ENCODE measurements at regions not wholly inside any gene's neighbourhood (a gene's known extent, or its start where the extent isn't known, plus 50 kb on each side); places are given as distances from the start of the nearest gene placed in this dataset.

DNA sequence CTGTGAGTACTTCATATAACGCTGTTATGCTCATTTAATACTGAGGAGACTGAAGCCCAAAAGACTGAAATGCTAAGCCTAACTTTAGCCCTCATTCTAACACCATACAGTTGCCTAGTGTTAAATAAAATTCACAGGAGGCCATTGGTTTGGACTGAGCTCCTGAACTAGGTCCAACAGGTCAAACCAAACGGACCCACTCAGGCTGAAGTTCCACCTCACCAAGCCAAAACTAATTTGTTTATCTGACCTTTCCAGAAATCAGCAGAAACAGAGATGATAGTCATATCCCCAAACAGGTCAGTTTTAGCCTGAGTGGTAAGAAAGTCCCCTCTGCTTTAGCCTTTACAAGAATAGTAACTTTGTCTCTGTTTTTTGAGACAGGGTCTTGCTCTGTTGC is 311.3 kb upstream of the ZP4 start:
- DNase-seq (ENCODE audit: low spot score, unreplicated experiment), result no peak
- H3K9me3 Mint-ChIP-seq (ENCODE audit: low read depth), result peaks cover 3% of the 10 kb centered on the region
- H3K27ac Mint-ChIP-seq, result no peak overlapping the region
- TF ChIP-seq CTCF (IDR thresholded peaks at IDR 0.05; ENCODE audit: unreplicated experiment), result no peak
- peaks cover 6% of the 10 kb centered on the region for H3K4me1 Mint-ChIP-seq (ENCODE audit: low read depth)
- no peaks in the 10 kb centered on the region for H3K27me3 Mint-ChIP-seq
- H3K4me3 Mint-ChIP-seq (ENCODE audit: low read depth), result no peak overlapping the region
- H3K36me3 Mint-ChIP-seq (ENCODE audit: insufficient read depth), result no peaks in the 10 kb centered on the region

GRCh38 chr1:238199325-238199724 is 308.6 kb upstream of the ZP4 start:
- Mint-ChIP-seq H3K27ac (no peak overlapping the region), H3K4me1 (ENCODE audit: low read depth) (peaks cover 6% of the 10 kb centered on the region), H3K27me3 (no peaks in the 10 kb centered on the region), H3K4me3 (ENCODE audit: low read depth) (no peak overlapping the region), H3K36me3 (ENCODE audit: insufficient read depth) (no peaks in the 10 kb centered on the region), H3K9me3 (ENCODE audit: low read depth) (no peaks in the 10 kb centered on the region)
- no peak for TF ChIP-seq CTCF (IDR thresholded peaks at IDR 0.05; ENCODE audit: unreplicated experiment)
- no peak for DNase-seq (ENCODE audit: low spot score, unreplicated experiment)

- Mint-ChIP-seq H3K4me3 (ENCODE audit: low read depth) (no peak overlapping the region), H3K27me3 (no peaks in the 10 kb centered on the region), H3K27ac (peak overlapping the region; percentile 59), H3K36me3 (ENCODE audit: insufficient read depth) (no peaks in the 10 kb centered on the region), H3K4me1 (ENCODE audit: low read depth) (peaks cover 6% of the 10 kb centered on the region), H3K9me3 (ENCODE audit: low read depth) (no peaks in the 10 kb centered on the region)
- DNase-seq (ENCODE audit: low spot score, unreplicated experiment), result no peak
- TF ChIP-seq CTCF (IDR thresholded peaks at IDR 0.05; ENCODE audit: unreplicated experiment), result no peak
Measured at GRCh38 chr1:238196516-238196915, 305.8 kb upstream of the ZP4 start.

DNA sequence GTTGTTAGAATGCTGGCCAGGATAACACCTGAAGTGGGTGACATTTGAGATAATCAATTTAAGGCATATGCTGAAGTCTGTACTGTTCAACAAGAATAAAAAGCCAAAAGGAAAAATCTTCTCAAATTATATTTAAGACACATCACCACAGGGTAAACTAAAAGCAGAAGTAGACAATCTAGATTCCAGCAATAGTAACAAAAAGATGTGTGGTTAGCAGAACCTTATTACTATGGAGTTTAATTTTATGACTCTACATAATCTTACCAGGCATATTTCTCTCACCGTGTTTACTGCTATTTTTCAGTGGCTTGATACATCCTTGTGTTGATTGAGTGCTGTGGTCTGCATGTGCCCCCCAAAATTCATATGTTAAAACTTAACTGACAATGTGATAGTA is 300.4 kb upstream of the ZP4 start:
- Mint-ChIP-seq H3K4me3 (ENCODE audit: low read depth) (no peak overlapping the region), H3K27me3 (no peaks in the 10 kb centered on the region), H3K27ac (no peak overlapping the region), H3K36me3 (ENCODE audit: insufficient read depth) (no peaks in the 10 kb centered on the region), H3K4me1 (ENCODE audit: low read depth) (no peaks in the 10 kb centered on the region), H3K9me3 (ENCODE audit: low read depth) (peaks cover 5% of the 10 kb centered on the region)
- DNase-seq (ENCODE audit: low spot score, unreplicated experiment), result no peak
- TF ChIP-seq CTCF (IDR thresholded peaks at IDR 0.05; ENCODE audit: unreplicated experiment), result no peak

DNA sequence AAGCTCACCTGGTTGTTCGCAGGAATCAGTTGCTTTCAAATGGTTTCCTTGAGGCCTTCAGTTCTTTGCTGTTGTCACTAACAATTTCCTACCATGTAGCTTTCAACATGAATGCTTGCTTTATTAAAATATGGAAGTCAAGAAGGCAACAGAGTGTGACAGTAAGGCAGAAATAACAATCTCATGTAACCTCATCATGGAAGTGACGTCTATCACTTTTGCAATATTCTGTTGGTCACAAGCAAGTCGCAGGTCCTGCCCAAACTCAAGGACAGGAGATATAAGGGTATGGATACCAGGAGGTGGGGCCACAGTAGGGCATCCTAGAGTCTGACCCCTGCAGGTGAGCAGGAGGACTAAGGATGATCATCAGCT is 296.8 kb upstream of the ZP4 start:
- no peak for TF ChIP-seq CTCF (IDR thresholded peaks at IDR 0.05; ENCODE audit: unreplicated experiment)
- Mint-ChIP-seq H3K4me3 (ENCODE audit: low read depth) (no peak overlapping the region), H3K4me1 (ENCODE audit: low read depth) (peaks cover 4% of the 10 kb centered on the region), H3K36me3 (ENCODE audit: insufficient read depth) (no peaks in the 10 kb centered on the region), H3K27me3 (no peaks in the 10 kb centered on the region), H3K27ac (no peak overlapping the region), H3K9me3 (ENCODE audit: low read depth) (peaks cover 26% of the 10 kb centered on the region)
- DNase-seq (ENCODE audit: low spot score, unreplicated experiment), result no peak

All from progenitor cell of endocrine pancreas (in vitro differentiated cells).